HL-60 (cell line): ENCODE measurements at regions not wholly inside any gene's neighbourhood (a gene's known extent, or its start where the extent isn't known, plus 50 kb on each side); places are given as distances from the start of the nearest gene placed in this dataset.

Experiments
- SPI1 ChIP-seq: IDR thresholded peaks from 2 replicates; pipeline ENCODE4 v1.6.1; 2012; ENCODE audit warnings: low read depth, mild to moderate bottlenecking, borderline replicate concordance
- TF ChIP-seq, protein P1 (sequence below): IDR thresholded peaks from one replicate; pipeline ENCODE4 v1.5.1; 2011; ENCODE audit warnings: low read length, control low read depth, inconsistent platforms; ENCODE audit not compliant: insufficient read depth

- TF ChIP-seq, protein P1, sequence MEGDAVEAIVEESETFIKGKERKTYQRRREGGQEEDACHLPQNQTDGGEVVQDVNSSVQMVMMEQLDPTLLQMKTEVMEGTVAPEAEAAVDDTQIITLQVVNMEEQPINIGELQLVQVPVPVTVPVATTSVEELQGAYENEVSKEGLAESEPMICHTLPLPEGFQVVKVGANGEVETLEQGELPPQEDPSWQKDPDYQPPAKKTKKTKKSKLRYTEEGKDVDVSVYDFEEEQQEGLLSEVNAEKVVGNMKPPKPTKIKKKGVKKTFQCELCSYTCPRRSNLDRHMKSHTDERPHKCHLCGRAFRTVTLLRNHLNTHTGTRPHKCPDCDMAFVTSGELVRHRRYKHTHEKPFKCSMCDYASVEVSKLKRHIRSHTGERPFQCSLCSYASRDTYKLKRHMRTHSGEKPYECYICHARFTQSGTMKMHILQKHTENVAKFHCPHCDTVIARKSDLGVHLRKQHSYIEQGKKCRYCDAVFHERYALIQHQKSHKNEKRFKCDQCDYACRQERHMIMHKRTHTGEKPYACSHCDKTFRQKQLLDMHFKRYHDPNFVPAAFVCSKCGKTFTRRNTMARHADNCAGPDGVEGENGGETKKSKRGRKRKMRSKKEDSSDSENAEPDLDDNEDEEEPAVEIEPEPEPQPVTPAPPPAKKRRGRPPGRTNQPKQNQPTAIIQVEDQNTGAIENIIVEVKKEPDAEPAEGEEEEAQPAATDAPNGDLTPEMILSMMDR = no peak
- no peak for TF ChIP-seq SPI1
These were observed 171.3 kb upstream of the SOX6 start for GRCh38 chr11:16527525-16528246.
